NCI-H2029 treated with DMSO at 0.1 percent for 48 hours (cell line): ENCODE measurements at regions not wholly inside any gene's neighbourhood (a gene's known extent, or its start where the extent isn't known, plus 50 kb on each side); places are given as distances from the start of the nearest gene placed in this dataset.
"Not testable (repeated sequence)": the region's sequence is repeated elsewhere in the genome, so short reads cannot be mapped to it uniquely, and the experiment has no call there.

Experiments used
- DNase-seq: peaks from one replicate; lab custom pipeline; 2025; lab: John Stamatoyannopoulos, UW

GRCh38 chr14:38062223-38062622 lies 145.5 kb upstream of the SSTR1 start:
- DNase-seq, result not testable (repeated sequence)

GRCh38 chr14:38063711-38064320 lies 143.9 kb upstream of the SSTR1 start:
- no peak for DNase-seq

GRCh38 chr14:38065106-38065762 lies 142.5 kb upstream of the SSTR1 start:
- no peak for DNase-seq

GRCh38 chr14:38070061-38070588 lies 137.6 kb upstream of the SSTR1 start:
- DNase-seq, result no peak

GRCh38 chr14:38073641-38074040 lies 134.1 kb upstream of the SSTR1 start:
- no peak for DNase-seq

- no peak for DNase-seq
Observed at GRCh38 chr14:38074081-38074480, 133.6 kb upstream of the SSTR1 start.

GRCh38 chr14:38074754-38075153 lies 132.9 kb upstream of the SSTR1 start:
- no peak for DNase-seq

- DNase-seq, result peak; percentile 87
Observed at GRCh38 chr14:38078393-38078792, 129.3 kb upstream of the SSTR1 start.

- DNase-seq, result no peak
Observed at GRCh38 chr14:38079268-38079667, 128.4 kb upstream of the SSTR1 start.

- DNase-seq, result no peak
Observed at GRCh38 chr14:38079886-38080285, 127.8 kb upstream of the SSTR1 start.

GRCh38 chr14:38080696-38081095 lies 127.0 kb upstream of the SSTR1 start:
- no peak for DNase-seq

- peak; percentile 15 for DNase-seq
Observed at GRCh38 chr14:38083039-38083438, 124.7 kb upstream of the SSTR1 start.

- DNase-seq, result peak; percentile 48
Observed at GRCh38 chr14:38089123-38089522, 118.6 kb upstream of the SSTR1 start.

- no peak for DNase-seq
Observed at GRCh38 chr14:38090506-38090905, 117.2 kb upstream of the SSTR1 start.

GRCh38 chr14:38098074-38098836 lies 109.4 kb upstream of the SSTR1 start:
- DNase-seq, result no peak

GRCh38 chr14:38101679-38102078 lies 106.0 kb upstream of the SSTR1 start:
- DNase-seq, result no peak

GRCh38 chr14:38103542-38104225 lies 104.0 kb upstream of the SSTR1 start:
- no peak for DNase-seq

- DNase-seq, result no peak
Observed at GRCh38 chr14:38105106-38105702, 102.5 kb upstream of the SSTR1 start.

GRCh38 chr14:38107216-38107631 lies 100.5 kb upstream of the SSTR1 start:
- no peak for DNase-seq

- no peak for DNase-seq
Observed at GRCh38 chr14:38108681-38109080, 99.0 kb upstream of the SSTR1 start.

GRCh38 chr14:38110258-38110657 lies 97.4 kb upstream of the SSTR1 start:
- DNase-seq, result no peak

GRCh38 chr14:38111046-38111445 lies 96.7 kb upstream of the SSTR1 start:
- DNase-seq, result no peak
